Fibroblast of skin of scalp (primary cell): ENCODE measurements at regions not wholly inside any gene's neighbourhood (a gene's known extent, or its start where the extent isn't known, plus 50 kb on each side); places are given as distances from the start of the nearest gene placed in this dataset.
"Not testable (repeated sequence)": the region's sequence is repeated elsewhere in the genome, so short reads cannot be mapped to it uniquely, and the experiment has no call there.

ENCODE experiments used
- DNase-seq: peaks from one replicate; pipeline ENCODE4 v3.0.0-alpha.2; 2013

DNA sequence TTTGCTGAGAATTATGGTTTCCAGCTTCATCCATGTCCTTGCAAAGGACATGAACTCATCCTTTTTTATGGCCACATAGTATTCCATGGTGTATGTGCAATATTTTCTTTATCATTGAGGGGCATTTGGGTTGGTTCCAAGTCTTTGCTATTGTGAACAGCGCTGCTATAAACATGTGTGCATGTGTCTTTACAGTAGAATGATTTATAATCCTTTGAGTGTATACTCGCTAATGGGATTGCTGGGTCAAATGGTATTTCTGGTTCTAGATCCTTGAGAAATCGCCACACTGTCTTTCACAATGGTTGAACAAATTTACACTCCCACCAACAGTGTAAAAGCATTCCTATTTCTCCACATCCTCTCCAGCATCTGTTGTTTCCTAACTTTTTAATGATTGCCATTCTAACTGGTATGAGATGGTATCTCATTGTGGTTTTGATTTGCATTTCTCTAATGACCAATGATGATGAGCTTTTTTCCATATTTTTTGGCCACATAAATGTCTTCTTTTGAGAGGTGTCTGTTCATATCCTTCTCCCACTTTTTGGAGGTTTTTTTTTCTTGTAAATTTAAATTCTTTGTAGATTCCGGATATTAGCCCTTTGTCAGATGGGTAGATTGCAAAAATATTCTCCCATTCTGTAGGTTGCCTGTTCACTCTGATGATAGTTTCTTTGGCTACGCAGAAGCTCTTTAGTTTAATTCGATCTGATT, 180.1 kb downstream of the PLPPR4 start:
- not testable (repeated sequence) for DNase-seq

- no peak for DNase-seq
Measured at GRCh38 chr1:99445071-99445470, 180.8 kb downstream of the PLPPR4 start.

DNA sequence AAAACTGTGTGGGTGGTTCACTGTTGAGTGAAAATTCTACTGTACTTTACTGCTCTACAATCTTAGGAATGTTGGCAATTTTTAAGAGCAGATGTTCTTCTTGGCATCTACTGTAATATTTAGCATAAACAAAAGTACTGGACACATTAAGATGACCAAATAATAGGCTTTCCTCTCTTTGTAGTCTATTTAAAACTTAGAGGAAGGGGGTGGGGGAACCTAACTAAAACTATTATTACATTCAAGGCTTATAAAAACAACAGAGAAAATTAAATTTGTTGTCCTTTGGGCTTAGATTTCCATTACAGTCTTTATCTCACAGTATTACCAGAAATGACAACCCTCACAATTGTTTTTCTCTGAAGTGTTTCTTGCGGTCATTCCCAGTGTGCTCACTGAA, 181.2 kb downstream of the PLPPR4 start:
- DNase-seq: peak; percentile 13

DNA sequence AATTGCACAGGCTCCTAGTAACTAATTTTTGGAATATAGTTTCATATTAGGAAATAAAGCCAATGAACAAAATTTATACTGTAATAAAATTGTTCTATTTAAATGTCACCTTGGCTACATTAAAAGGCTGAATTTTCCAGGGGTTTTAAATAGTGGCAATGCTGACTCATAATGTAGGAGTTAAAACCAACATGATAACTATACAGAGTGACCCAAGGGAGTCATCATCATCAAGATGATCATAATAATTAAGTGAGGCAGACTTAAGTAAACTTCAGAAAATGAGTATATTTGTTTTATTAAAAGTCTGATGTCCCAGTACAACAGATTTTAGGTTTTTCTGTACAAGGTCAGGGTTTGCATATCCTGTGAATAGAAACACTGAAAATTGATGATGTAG, 183.4 kb downstream of the PLPPR4 start:
- DNase-seq: no peak

- DNase-seq: no peak
Measured at GRCh38 chr1:99455760-99456159, 190.2 kb upstream of the PALMD start.

GRCh38 chr1:99456536-99456935, 189.4 kb upstream of the PALMD start:
- peak; percentile 34 for DNase-seq

GRCh38 chr1:99457381-99458165, 188.3 kb upstream of the PALMD start:
- DNase-seq: peak; percentile 46

DNA sequence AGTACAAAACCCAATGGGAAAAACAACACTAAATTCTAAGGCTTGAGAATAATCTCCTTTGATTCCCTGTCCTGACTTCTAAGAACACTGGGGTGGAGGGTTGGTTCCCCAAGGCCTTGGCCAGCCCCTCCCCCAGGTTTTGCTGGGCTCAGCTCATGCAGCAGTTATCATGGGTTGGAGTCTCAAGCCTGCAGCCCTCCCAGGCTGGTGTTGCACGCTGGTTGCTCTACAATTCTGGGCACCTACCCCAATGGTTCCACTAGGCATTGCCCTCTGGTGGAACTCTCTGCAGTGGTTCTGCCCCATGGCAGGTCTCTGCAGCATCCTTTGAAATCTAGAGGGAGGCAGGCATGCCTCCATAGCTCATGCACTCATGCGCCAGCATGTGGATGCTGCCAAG, 184.4 kb upstream of the PALMD start:
- no peak for DNase-seq

DNA sequence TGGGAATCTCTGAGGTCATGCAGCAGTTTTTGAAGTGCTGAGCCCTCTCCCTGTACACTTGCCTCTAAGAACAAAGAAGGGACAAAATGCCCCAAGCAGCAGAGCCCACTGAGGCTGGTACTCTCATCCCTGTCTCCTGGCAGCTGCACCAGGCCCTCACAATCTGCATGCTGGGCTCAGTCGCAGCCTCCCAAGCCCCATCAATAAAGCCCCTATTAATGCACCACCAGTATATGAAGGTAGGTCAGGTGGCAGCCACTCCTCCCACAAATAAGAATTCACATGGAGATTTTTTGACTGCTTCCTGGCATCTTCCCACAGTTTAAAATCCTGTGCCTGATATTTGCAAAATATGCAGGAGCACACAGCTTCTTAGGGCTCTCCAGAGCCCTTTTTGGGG, 181.2 kb upstream of the PALMD start:
- no peak for DNase-seq

- DNase-seq: peak; percentile 72
Measured at GRCh38 chr1:99465176-99465900, 180.6 kb upstream of the PALMD start.

- no peak for DNase-seq
Measured at GRCh38 chr1:99467645-99468044, 178.3 kb upstream of the PALMD start.

DNA sequence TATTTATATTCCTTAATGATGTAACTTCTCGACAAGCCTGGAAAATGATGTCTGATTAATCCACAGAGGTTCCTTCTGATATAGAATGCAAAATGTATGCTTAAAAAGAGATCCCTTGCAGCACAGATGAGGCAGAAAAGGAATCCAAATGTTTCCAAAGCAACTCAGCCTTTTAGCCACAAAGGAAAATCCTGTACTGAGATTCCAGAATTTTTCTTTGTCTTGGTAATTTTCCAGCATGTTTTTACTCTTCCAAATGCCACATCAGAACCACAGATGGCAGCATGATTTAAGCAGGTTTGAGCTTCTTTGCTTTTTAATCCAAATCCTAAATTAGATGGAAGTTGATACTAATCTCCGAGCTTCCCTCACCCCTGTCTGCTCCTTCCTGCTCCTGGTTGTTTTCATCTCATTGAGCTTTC, 176.4 kb upstream of the PALMD start:
- DNase-seq: peak; percentile 62

DNA sequence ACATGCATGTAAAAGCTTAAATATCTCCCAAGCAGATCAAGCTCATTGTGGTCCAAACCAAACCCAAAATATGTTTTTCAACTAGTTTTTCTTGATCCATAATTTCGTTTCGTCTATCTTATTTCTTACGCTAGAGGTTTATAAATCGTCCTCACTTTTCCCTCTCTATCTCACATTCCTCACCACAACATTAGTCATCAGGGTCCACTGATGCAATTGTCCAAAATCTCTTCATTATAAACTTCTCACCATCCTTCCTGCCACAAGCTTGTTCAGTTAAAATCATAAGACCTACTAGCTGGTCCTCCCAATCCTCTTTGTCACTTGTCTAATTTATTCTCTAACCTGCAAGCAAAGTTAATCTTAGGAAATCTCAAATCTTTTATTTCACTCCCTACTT, 173.0 kb upstream of the PALMD start:
- peak; percentile 38 for DNase-seq

DNA sequence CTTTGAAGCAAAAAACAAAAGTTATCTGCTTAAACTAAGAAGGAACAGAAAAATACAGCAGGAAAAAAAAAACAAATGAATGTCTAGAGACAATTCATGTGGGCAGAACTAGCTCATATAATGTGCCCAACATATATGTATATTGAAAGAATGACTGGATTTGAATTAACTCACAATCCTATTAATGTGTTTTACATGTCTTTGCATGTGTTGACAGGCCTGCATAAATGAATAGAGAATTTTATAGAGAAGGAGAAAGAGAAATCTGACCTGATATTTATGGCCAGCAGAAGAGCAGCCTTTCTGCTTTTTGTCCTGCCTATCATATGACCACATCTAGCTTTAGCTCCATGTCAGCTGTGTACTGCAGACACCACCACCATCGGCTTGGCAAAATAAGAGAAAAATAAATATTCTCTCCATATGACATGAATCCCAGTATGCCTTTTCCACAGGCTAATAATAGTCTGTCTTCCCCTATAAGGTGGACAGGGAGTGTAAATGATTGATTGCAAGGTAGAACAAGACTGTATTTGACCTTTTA, 171.5 kb upstream of the PALMD start:
- no peak for DNase-seq

DNA sequence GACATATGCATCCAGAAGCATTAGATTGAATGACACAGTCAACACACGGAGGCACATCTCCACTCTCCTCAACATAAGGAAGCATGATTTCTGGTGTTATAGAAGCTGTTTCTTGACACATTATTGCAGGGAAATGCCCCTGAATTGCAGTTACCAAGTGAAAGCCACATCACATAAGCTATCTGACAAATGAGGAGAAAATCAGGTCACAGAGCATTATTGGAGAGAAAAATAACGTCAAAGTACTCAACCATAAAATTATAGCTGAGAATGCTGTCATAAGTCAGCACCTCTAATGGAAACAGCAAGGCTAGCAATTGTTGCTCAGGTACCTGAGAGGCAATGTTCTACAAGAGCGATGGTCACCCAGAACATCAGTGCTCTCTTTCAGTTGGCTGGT, 169.9 kb upstream of the PALMD start:
- no peak for DNase-seq

- DNase-seq: peak; percentile 60
Measured at GRCh38 chr1:99481391-99481996, 164.4 kb upstream of the PALMD start.

- DNase-seq: no peak
Measured at GRCh38 chr1:99482286-99482685, 163.6 kb upstream of the PALMD start.

DNA sequence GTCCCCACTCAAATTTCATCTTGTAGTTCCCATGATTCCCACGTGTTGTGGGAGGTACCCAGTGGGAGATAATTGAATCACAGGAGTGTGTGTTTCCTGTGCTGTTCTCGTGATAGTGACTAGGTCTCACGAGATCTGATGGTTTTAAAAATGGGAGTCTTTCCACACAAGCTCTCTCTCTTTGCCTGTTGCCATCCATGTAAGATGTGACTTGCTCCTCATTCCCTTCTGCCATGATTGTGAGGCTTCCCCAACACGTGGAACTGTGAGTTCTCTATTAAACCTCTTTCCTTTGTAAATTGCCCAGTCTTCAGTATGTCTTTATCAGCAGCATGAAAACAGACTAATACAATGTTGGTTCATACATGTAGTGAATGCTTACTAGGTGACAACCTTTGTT, 163.2 kb upstream of the PALMD start:
- DNase-seq: no peak

DNA sequence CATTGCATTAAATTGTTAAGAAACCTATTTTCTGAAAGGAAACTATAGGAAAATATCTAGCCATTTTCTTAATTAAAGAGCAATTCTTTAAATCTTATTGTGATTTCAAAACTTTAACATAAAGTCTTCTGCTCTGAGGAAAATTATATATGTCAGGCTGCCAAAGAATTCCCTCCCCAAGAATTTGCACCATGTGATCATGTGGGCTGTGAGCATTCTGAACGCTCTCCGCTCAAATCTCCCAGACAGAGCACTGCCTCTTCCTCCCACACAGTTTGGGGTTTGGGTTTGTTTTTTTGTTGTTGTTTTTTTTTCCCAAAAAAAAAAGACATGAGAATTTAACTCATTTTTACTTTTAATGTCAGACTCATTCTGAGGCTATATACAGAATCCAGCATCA, 155.9 kb upstream of the PALMD start:
- peak; percentile 32 for DNase-seq

- DNase-seq: no peak
Measured at GRCh38 chr1:99496067-99496466, 149.8 kb upstream of the PALMD start.

DNA sequence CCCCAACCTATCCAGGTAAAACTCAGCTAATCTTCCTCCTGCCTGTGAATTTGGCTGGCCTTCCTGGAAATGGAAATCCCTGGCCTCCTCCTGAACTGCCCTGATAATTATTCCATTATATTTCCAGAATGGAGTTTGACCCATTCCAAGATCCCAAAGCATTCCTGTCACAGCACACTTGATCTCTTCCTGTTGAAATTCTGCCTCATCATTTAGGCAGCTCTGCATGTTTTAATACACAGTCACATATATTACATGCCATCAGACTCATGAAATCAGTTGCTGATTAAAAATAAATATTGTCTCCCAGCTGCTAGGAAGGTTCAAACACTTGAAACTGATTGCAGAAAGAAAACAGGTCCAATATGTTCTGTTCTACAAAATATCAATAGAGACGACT, 148.2 kb upstream of the PALMD start:
- peak; percentile 34 for DNase-seq

DNA sequence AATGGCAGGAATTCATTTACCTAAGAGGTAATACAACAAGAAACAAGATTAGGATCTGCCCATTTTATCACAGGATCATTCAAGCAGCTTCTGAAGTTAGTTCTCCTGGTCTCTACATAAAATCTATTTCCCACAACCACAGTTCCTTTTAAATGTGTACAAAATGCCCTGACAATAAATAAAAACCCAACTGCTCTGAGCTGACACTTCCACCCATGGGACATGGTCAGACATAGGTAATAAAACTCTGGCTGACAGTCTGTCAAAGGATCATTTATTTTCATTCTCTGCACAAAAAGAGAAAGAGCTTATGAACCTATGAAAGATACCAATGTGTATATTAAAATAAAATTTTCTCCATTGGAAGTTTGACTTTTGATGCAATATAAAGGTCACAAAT, 145.4 kb upstream of the PALMD start:
- DNase-seq: no peak

GRCh38 chr1:99501871-99502270, 144.0 kb upstream of the PALMD start:
- no peak for DNase-seq
